HepG2 (cell line): ENCODE measurements at regions not wholly inside any gene's neighbourhood (a gene's known extent, or its start where the extent isn't known, plus 50 kb on each side); places are given as distances from the start of the nearest gene placed in this dataset.

Experiments
- ATAC-seq: fragments of 200-7000 bp; cut with Tn5 transposase; 3 replicates; pipeline ENCODE4 v1.9.1; 2020; ENCODE audit warnings: mild to moderate bottlenecking, moderate library complexity
- BruUV-seq: library from RNA; stranded (reverse); fragments of 400-500 nt; replicated peaks from 2 replicates; lab custom pipeline; 2021; lab: Mats Ljungman, UMichigan
- CTCF ChIA-PET: fragments of 300-600 bp; formaldehyde crosslinking; extraction: SDS; loops from one replicate; lab custom pipeline; 2021; ENCODE audit warnings: low total read pairs, inconsistent platforms, low intra/inter-chr PET ratio; lab: Yijun Ruan, JAX
- POLR2A ChIA-PET: fragments of 350-600 bp; sonication (Branson Sonifier 250); formaldehyde crosslinking; loops from one replicate; lab custom pipeline; 2020; ENCODE audit warnings: antibody characterized with exemption, inconsistent platforms; lab: Yijun Ruan, JAX
- DNase-seq: peaks from one replicate; pipeline ENCODE4 v3.0.0-alpha.2; 2015; ENCODE audit warnings: low spot score
- FAIRE-seq: peaks from 3 replicates; lab custom pipeline; 2011; peaks lifted over from hg19 to GRCh38; lab: Jason Lieb, UNC
- H2AFZ ChIP-seq: one replicate; pipeline ENCODE4 v1.6.1; 2011; ENCODE audit warnings: low read length, inconsistent platforms
- H3K27ac ChIP-seq: fragments of 300-600 bp; 3 replicates; pipeline ENCODE4 v1.8.0; 2011; ENCODE audit warnings: mixed run types, mild to moderate bottlenecking, mixed read lengths, low read length, inconsistent platforms; ENCODE audit not compliant: insufficient read depth; ENCODE audit errors: extremely low read length
- H3K27me3 ChIP-seq, 2 experiments: fragments of 200-600 bp in 1 of 2; 2 replicates in 1 of 2; 3 replicates in 1 of 2; pipeline versions ENCODE4 v1.6.0 to v1.8.0; 2011; ENCODE audit warnings: low read length in 2 of 2, mild to moderate bottlenecking in 2 of 2, moderate library complexity in 2 of 2, inconsistent platforms in 1 of 2; ENCODE audit not compliant: insufficient read depth in 2 of 2, control insufficient read depth in 1 of 2
- H3K36me3 ChIP-seq, 2 experiments: fragments of 200-600 bp in 1 of 2; replicated peaks in 1 of 2; 2 replicates in 1 of 2; 3 replicates in 1 of 2; pipeline versions ENCODE4 v1.5.1 to v1.8.0; 2011; ENCODE audit warnings: low read length in 2 of 2, inconsistent platforms in 1 of 2; ENCODE audit not compliant: insufficient read depth in 2 of 2, control insufficient read depth in 1 of 2
- H3K4me1 ChIP-seq: 2 replicates; pipeline ENCODE4 v1.5.1; 2012; ENCODE audit warnings: low read length, inconsistent platforms; ENCODE audit not compliant: insufficient read depth
- H3K4me2 ChIP-seq: 2 replicates; pipeline ENCODE4 v1.6.0; 2011; ENCODE audit warnings: low read depth, low read length, inconsistent platforms
- H3K4me3 ChIP-seq, 3 experiments: fragments of 200-600 bp in 1 of 3; sonication (generic), shearing (Covaris generic) in 1 of 3; replicated peaks in 1 of 3; 2 replicates each; pipeline ENCODE4 v1.5.1; 2011 to 2016; ENCODE audit warnings: low read length in 3 of 3, inconsistent platforms in 2 of 3, low read depth in 2 of 3, mild to moderate bottlenecking in 2 of 3, control low read depth in 1 of 3, mixed read lengths in 1 of 3; ENCODE audit not compliant: insufficient read depth in 1 of 3
- H3K79me2 ChIP-seq: one replicate; pipeline ENCODE4 v1.6.1; 2011; ENCODE audit warnings: low read length, inconsistent platforms; ENCODE audit not compliant: insufficient read depth
- H3K9ac ChIP-seq: 2 replicates; pipeline ENCODE4 v1.6.0; 2011; ENCODE audit warnings: mild to moderate bottlenecking, low read depth, low read length, inconsistent platforms; ENCODE audit not compliant: insufficient read depth
- H3K9me3 ChIP-seq: 2 replicates; pipeline ENCODE4 v1.5.1; 2012; ENCODE audit warnings: mild to moderate bottlenecking, low read length
- H4K20me1 ChIP-seq: 2 replicates; pipeline ENCODE4 v1.6.0; 2011; ENCODE audit warnings: inconsistent platforms, mild to moderate bottlenecking, low read length, moderate library complexity; ENCODE audit not compliant: insufficient read depth
- FOSL1 ChIP-seq: sonication (generic); formaldehyde crosslinking; IDR thresholded peaks from 2 replicates; pipeline ENCODE4 v1.9.0; 2021; ENCODE audit warnings: missing genetic modification reagents, borderline replicate concordance
- HMGXB4 ChIP-seq, 2 experiments: sonication (generic) in 1 of 2; formaldehyde crosslinking in 1 of 2; IDR thresholded peaks; 2 replicates each; pipeline versions ENCODE4 v1.4.0 to v1.6.1; 2018 to 2020; ENCODE audit warnings: missing genetic modification reagents in 2 of 2, borderline replicate concordance in 1 of 2, low read depth in 1 of 2, mild to moderate bottlenecking in 1 of 2, missing biosample characterization in 1 of 2
- MEIS1 ChIP-seq: sonication (generic); formaldehyde crosslinking; IDR thresholded peaks from 2 replicates; pipeline ENCODE4 v1.9.0; 2021; ENCODE audit warnings: mild to moderate bottlenecking, missing genetic modification reagents, moderate library complexity, borderline replicate concordance
- PAF1 ChIP-seq: IDR thresholded peaks from 2 replicates; pipeline ENCODE4 v1.6.1; 2016; ENCODE audit warnings: missing genetic modification reagents, missing compliant biosample characterization
- SCMH1 ChIP-seq: sonication (generic); formaldehyde crosslinking; IDR thresholded peaks from 2 replicates; pipeline ENCODE4 v1.9.0; 2021; ENCODE audit warnings: missing genetic modification reagents, mild to moderate bottlenecking, borderline replicate concordance
- ZNF547 ChIP-seq: sonication (generic); formaldehyde crosslinking; IDR thresholded peaks from 2 replicates; pipeline ENCODE4 v1.5.1; 2020; ENCODE audit warnings: mild to moderate bottlenecking, missing genetic modification reagents
- ZNF558 ChIP-seq: sonication (generic); formaldehyde crosslinking; IDR thresholded peaks from 2 replicates; pipeline ENCODE4 v1.9.0; 2022; ENCODE audit warnings: mild to moderate bottlenecking, missing genetic modification reagents, borderline replicate concordance
- WGBS: methylation state at CpG from one replicate; pipeline ENCODE4 v1.1.6; 2017; ENCODE audit warnings: low lambda C conversion rate; 5-methylcytosine and 5-hydroxymethylcytosine counted together
- in situ Hi-C: cut with HindIII; loops from 2 replicates; pipeline ENCODE4 v1.10.0; 2017; ENCODE audit warnings: low pct_unique_long_range_greater_than_20kb; ENCODE audit not compliant: extremely low pct_ligation_motif_present
- intact Hi-C: fragments of 100-400 bp; cut with micrococcal nuclease; formaldehyde crosslinking; loops from one replicate; pipeline ENCODE4 v1.10.0; 2022; ENCODE audit not compliant: unreplicated experiment

- Histone ChIP-seq H2AFZ (no peak overlapping the region), H3K9ac (no peak overlapping the region), H3K27ac (no peak overlapping the region), H3K4me2 (no peak overlapping the region), H3K36me3 (no peaks in the 10 kb centered on the region), H3K79me2 (no peaks in the 10 kb centered on the region), H3K4me3 (no peak overlapping the region), H3K4me1 (no peaks in the 10 kb centered on the region), H3K27me3 (peaks cover 4 to 67% of the 10 kb centered on the region in 2 experiments), H3K9me3 (no peaks in the 10 kb centered on the region), H4K20me1 (no peaks in the 10 kb centered on the region)
- ChIA-PET CTCF (no interaction called here), POLR2A (no interaction called here)
- no peak for ATAC-seq
- TF ChIP-seq PAF1 (CRISPR knock-in tag) (no peak), MEIS1 (CRISPR knock-in tag) (no peak), ZNF558 (CRISPR knock-in tag) (no peak), FOSL1 (CRISPR knock-in tag) (no peak), ZNF547 (CRISPR knock-in tag) (no peak), HMGXB4 (CRISPR knock-in tag; IDR thresholded peaks at IDR 0.05; ENCODE audit: borderline replicate concordance in 1 of 2, low read depth in 1 of 2) (no peak), SCMH1 (no peak)
- intact Hi-C loops: no loop called here
- WGBS: 18% methylated on average over 7 of the region's 21 CpGs
- BruUV-seq: no TSS peak
- no peak for DNase-seq
- in situ Hi-C loops: no loop called here
- no peak for FAIRE-seq
These were observed 146.5 kb upstream of the SOX1 start for GRCh38 chr13:111920306-111920931.
